ENCODE measurements at regions not wholly inside any gene's neighbourhood (a gene's known extent, or its start where the extent isn't known, plus 50 kb on each side); places are given as distances from the start of the nearest gene placed in this dataset.
"Not testable (repeated sequence)": the region's sequence is repeated elsewhere in the genome, so short reads cannot be mapped to it uniquely, and the experiment has no call there.

- not testable (repeated sequence) for TF ChIP-seq EP300 (IDR thresholded peaks at IDR 0.05; ENCODE audit: low read depth); POLR2A (IDR thresholded peaks at IDR 0.05); CTCF (IDR thresholded peaks at IDR 0.05); POLR2AphosphoS5 (IDR thresholded peaks at IDR 0.05)
Observed at GRCh38 chr2:220613004-220613403, 959.1 kb downstream of the EPHA4 start.

Data from transverse colon (tissue), 4 donors.